DND-41 (cell line): ENCODE measurements at regions not wholly inside any gene's neighbourhood (a gene's known extent, or its start where the extent isn't known, plus 50 kb on each side); places are given as distances from the start of the nearest gene placed in this dataset.

Source experiments
- CTCF ChIP-seq: IDR thresholded peaks from 2 replicates; pipeline ENCODE4 v1.5.1; 2012; ENCODE audit warnings: borderline replicate concordance, low read length, moderate library complexity, mild to moderate bottlenecking; ENCODE audit not compliant: poor library complexity, severe bottlenecking; ENCODE audit errors: extremely low read depth
- EZH2 ChIP-seq: IDR thresholded peaks from 3 replicates; pipeline ENCODE4 v1.6.1; 2012; ENCODE audit warnings: borderline replicate concordance, low read depth, mild to moderate bottlenecking, moderate library complexity, low read length, inconsistent platforms; ENCODE audit not compliant: severe bottlenecking

GRCh38 chr5:66346869-66347268, 202.8 kb downstream of the SREK1 start:
- TF ChIP-seq CTCF (no peak), EZH2 (no peak)
